Effector CD8-positive, alpha-beta T cell (primary cell): ENCODE measurements at regions not wholly inside any gene's neighbourhood (a gene's known extent, or its start where the extent isn't known, plus 50 kb on each side); places are given as distances from the start of the nearest gene placed in this dataset.
"Not testable (repeated sequence)": the region's sequence is repeated elsewhere in the genome, so short reads cannot be mapped to it uniquely, and the experiment has no call there.

Source experiments
- DNase-seq: peaks from one replicate; lab custom pipeline; 2025; lab: John Stamatoyannopoulos, UW

DNA sequence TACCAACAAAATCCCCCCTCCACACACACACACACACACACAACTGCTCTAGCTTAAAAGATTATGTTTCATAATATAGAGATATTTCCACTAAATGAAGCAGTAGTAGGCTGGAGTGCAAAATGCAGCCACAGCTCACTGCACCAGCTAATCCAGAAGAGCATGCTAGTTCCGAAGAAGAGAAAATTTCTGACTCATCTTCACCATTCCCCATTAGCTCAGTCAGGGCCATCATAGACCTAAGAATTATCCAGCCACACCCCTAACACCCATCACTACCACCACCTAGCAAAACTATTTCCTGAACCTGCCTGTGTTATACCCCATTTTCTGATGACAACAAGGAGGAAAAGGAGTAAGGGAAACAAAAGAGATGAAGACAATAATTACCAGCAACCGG lies 67.1 kb upstream of the UBE2E2 start:
- no peak for DNase-seq

DNA sequence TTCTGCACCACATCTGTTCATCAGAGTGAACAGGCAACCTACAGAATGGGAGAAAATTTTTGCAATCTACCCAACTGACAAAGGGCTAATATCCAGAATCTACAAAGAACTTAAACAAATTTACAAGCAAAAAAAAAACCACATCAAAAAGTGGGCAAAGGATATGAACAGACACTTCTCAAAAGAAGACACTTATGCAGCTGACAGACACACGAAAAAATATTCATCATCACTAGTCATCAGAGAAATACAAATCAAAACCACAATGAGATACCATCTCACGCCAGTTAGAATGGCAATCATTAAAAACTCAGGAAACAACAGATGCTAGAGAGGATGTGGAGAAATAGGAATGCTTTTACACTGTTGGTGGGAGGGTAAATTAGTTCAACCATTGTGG lies 59.1 kb upstream of the UBE2E2 start:
- not testable (repeated sequence) for DNase-seq

GRCh38 chr3:23146163-23146562 lies 57.0 kb upstream of the UBE2E2 start:
- no peak for DNase-seq

GRCh38 chr3:23152989-23153388 lies 50.1 kb upstream of the UBE2E2 start:
- DNase-seq, result no peak
